ENCODE measurements at regions not wholly inside any gene's neighbourhood (a gene's known extent, or its start where the extent isn't known, plus 50 kb on each side); places are given as distances from the start of the nearest gene placed in this dataset.
"Not testable (repeated sequence)": the region's sequence is repeated elsewhere in the genome, so short reads cannot be mapped to it uniquely, and the experiment has no call there.

DNA sequence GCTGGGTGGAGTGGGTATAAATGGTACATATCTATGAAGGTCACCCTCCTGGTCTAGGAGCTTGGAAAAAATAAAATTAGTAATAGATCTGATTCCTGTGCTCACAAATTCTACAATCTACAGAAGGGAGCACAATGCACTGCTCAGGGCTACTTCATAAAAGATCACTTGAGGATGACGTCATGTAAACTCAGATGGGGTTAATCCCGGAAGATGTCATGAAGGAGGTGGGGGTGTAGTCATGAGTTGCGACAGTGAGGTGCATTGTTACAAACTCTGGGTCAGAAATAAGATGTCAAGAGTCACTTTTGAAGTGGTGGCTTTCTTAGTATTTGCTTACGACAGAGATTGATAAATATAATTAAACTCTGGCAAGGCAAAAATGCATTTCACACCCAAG lies 68.2 kb downstream of the LHX9 start:
- intact Hi-C loops (cut with DNase I; ENCODE audit: low total_unique reads), result no loop called here
- H3K4me3 ChIP-seq (ENCODE audit: low read depth, poor library complexity, severe bottlenecking), result no peak overlapping the region
- WGBS, 2 donors, result 81 to 83% methylated on average over 4 of the region's 4 CpGs
- TF ChIP-seq, protein P1, sequence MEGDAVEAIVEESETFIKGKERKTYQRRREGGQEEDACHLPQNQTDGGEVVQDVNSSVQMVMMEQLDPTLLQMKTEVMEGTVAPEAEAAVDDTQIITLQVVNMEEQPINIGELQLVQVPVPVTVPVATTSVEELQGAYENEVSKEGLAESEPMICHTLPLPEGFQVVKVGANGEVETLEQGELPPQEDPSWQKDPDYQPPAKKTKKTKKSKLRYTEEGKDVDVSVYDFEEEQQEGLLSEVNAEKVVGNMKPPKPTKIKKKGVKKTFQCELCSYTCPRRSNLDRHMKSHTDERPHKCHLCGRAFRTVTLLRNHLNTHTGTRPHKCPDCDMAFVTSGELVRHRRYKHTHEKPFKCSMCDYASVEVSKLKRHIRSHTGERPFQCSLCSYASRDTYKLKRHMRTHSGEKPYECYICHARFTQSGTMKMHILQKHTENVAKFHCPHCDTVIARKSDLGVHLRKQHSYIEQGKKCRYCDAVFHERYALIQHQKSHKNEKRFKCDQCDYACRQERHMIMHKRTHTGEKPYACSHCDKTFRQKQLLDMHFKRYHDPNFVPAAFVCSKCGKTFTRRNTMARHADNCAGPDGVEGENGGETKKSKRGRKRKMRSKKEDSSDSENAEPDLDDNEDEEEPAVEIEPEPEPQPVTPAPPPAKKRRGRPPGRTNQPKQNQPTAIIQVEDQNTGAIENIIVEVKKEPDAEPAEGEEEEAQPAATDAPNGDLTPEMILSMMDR (IDR thresholded peaks at IDR 0.05), result no peak
- no peak for TF ChIP-seq POLR2A (IDR thresholded peaks at IDR 0.05)
- no peak for DNase-seq (ENCODE audit: low spot score in 2 of 2)

GRCh38 chr1:197986817-197987216 lies 69.6 kb downstream of the LHX9 start:
- DNase-seq (ENCODE audit: low spot score in 2 of 2), result no peak
- intact Hi-C loops (cut with DNase I; ENCODE audit: low total_unique reads), result no loop called here
- TF ChIP-seq POLR2A (IDR thresholded peaks at IDR 0.05), result no peak
- TF ChIP-seq, protein P1 (IDR thresholded peaks at IDR 0.05), result no peak
- whole genome bisulfite sequencing, 2 donors, result 81 to 85% methylated on average over 3 of the region's 3 CpGs
- H3K4me3 ChIP-seq (ENCODE audit: low read depth, poor library complexity, severe bottlenecking), result no peak overlapping the region

- intact Hi-C loops (cut with DNase I; ENCODE audit: low total_unique reads), result no loop called here
- no peak for DNase-seq (ENCODE audit: low spot score in 2 of 2)
- WGBS, 2 donors, result 78 to 93% methylated on average over 3 of the region's 3 CpGs
- no peak for TF ChIP-seq POLR2A (IDR thresholded peaks at IDR 0.05)
- TF ChIP-seq, protein P1 (IDR thresholded peaks at IDR 0.05), result no peak
- no peak overlapping the region for H3K4me3 ChIP-seq (ENCODE audit: low read depth, poor library complexity, severe bottlenecking)
Measured at GRCh38 chr1:197987294-197987693, 70.1 kb downstream of the LHX9 start.

DNA sequence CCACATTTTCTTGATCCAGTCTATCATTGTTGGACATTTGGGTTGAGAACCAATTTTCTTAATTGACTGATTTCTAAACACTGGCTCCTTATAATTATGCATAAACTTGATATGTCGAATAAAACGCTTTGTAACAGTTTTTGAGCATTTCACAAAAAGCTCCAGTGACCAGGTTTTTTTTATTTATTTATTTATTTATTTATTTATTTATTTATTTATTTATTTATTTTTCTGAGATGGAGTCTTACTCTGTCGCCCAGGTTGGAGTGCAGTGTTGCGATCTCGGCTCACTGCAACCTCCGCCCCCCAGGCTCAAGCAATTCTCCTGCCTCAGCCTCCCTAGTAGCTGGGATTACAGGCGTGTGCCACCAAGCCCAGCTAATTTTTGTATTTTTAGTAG lies 71.4 kb downstream of the LHX9 start:
- H3K4me3 ChIP-seq (ENCODE audit: low read depth, poor library complexity, severe bottlenecking); DNase-seq (ENCODE audit: low spot score in 2 of 2); intact Hi-C loops (cut with DNase I; ENCODE audit: low total_unique reads): not testable (repeated sequence)
- 96 to 97% methylated on average over 7 of the region's 7 CpGs for WGBS, 2 donors

DNA sequence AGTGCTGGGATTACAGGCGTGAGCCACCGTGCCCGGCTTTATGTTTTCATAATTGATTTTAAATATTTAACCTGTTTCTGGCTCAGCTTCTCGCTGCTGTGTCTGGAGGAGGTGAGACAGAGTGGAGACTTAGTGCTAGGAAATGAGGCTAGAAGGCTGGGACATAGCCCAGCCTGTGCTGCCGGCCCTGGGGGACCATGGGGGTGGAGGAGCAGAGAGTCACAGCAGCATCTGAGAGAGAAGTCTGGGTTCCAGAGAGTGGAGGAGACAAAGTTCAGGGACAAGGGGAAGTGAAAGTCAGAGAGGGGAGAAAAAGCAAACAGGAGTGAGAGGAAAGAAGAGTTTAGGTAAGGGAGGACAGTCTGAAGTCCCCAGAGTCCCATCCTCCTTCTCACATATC lies 71.9 kb downstream of the LHX9 start:
- H3K4me3 ChIP-seq (ENCODE audit: low read depth, poor library complexity, severe bottlenecking), result no peak overlapping the region
- TF ChIP-seq, protein P1 (IDR thresholded peaks at IDR 0.05), result no peak
- TF ChIP-seq POLR2A (IDR thresholded peaks at IDR 0.05), result no peak
- 90% methylated on average over 5 of the region's 5 CpGs for WGBS, 2 donors
- intact Hi-C loops (cut with DNase I; ENCODE audit: low total_unique reads), result no loop called here
- no peak for DNase-seq (ENCODE audit: low spot score in 2 of 2)

DNA sequence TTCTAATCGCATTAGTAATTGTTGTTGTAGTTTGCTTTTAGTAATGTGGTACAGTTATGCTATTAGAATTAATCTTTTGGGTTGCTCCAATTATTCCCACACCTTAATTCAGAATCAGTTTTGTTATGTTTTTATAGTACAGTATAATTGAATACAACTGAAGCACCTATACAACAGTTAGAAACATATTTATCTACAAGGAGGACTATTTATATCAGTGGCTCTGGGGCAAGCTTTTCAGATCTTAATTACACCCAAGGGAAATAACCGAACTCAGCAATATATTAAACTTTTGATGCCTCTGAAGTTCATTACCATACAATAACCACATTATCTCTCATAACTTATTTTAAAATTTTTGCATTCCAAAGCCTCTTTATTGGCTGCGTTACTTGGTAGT lies 74.4 kb downstream of the LHX9 start:
- no peak for TF ChIP-seq POLR2A (IDR thresholded peaks at IDR 0.05)
- TF ChIP-seq, protein P1 (IDR thresholded peaks at IDR 0.05), result no peak
- WGBS, 2 donors, result 50 to 65% methylated on average over 3 of the region's 3 CpGs
- H3K4me3 ChIP-seq (ENCODE audit: low read depth, poor library complexity, severe bottlenecking), result no peak overlapping the region
- intact Hi-C loops (cut with DNase I; ENCODE audit: low total_unique reads), result no loop called here
- no peak for DNase-seq (ENCODE audit: low spot score in 2 of 2)

All from lower leg skin (tissue), 4 donors.